GM19395 (cell line): ENCODE measurements at regions not wholly inside any gene's neighbourhood (a gene's known extent, or its start where the extent isn't known, plus 50 kb on each side); places are given as distances from the start of the nearest gene placed in this dataset.

ENCODE experiments used
- ATAC-seq: cut with Tn5 transposase; IDR thresholded peaks from one replicate; pipeline ENCODE4 v1.9.1; 2021; ENCODE audit warnings: mild to moderate bottlenecking, moderate library complexity; ENCODE audit not compliant: unreplicated experiment

DNA sequence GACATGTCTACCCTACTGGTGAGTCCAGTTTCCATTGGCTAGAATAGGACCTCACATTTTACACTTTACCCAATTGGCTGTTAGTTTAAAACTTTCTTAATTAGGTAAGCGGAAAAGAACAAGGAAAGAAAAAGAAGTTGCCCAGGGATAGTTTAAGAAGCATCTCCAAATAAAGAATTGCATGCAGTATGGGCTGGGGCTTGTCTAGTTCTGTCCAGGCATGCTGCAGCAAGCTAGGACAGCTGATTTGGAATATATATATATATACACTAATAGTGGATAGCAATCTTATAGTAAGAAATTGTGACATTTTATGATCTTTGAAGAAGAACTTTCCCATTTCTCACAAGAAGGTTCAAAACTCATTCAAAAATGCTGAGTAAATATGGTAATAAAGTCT is 90.0 kb upstream of the ERBB4 start:
- no peak for ATAC-seq

DNA sequence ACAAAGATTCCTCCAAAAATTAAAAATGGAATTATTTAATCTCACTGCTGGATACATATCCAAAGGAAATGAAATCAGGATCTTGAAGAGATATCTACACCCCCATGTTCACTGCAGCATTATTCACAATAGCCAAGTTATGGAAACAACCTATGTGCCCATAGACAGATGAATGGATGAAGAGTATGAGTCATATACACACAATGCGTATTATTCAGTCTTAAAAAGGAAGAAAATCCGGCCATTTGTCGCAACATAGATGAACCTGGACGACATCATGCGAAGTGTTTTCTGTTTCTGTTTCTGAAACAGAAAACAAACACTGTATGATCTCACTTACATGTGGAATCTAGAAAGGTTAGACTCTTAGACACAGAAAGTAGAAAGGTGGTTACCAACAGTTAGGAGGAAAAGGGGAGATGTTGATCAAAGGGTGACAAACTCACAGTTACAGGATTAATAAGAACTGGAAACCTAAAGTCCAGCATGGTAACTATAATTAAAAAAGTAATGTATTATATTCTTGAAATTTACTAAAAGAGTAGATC is 87.8 kb upstream of the ERBB4 start:
- no peak for ATAC-seq

DNA sequence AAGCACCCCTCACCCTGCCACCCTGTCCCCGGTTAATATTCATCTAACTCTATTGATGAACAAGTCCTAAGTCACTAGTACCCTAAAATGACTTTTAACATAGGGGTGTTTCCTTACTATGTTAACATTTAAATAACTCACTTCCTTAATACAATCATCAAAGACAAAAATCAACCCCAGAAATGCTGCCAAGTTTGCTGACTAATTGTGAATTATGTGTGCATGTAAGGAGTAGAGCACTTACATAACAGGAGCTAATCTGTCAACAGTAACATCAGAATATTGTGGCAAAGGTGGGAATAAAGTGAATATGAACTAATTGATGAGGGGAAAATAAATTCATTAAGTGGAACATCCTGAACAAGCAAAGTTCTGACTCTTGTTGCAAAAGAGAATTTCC is 81.4 kb upstream of the ERBB4 start:
- ATAC-seq, result no peak

- ATAC-seq, result no peak
Observed at GRCh38 chr2:212618636-212619035, 80.0 kb upstream of the ERBB4 start.

- no peak for ATAC-seq
Observed at GRCh38 chr2:212610872-212611425, 72.3 kb upstream of the ERBB4 start.

- ATAC-seq, result no peak
Observed at GRCh38 chr2:212609479-212609878, 70.9 kb upstream of the ERBB4 start.

DNA sequence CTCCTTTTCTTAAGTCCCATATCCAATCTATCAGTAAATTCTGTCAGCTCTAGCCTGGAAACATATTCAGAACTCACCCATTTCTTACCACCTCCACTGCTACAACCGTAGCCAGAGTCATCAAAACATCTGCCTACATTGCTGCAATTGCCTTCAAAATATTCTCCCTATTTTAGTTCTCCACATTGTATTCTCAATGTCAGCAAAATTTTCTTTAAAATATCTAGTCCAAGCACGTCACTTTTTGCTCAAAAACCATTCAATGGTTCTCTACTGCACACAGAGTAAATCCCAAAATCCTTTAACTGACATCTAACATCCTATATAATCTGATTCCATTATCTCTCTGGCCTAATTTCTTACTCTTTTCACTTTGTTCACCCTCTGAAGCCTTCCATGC is 68.5 kb upstream of the ERBB4 start:
- ATAC-seq, result no peak

- no peak for ATAC-seq
Observed at GRCh38 chr2:212606232-212606631, 67.6 kb upstream of the ERBB4 start.

GRCh38 chr2:212596688-212597087 is 58.1 kb upstream of the ERBB4 start:
- no peak for ATAC-seq

DNA sequence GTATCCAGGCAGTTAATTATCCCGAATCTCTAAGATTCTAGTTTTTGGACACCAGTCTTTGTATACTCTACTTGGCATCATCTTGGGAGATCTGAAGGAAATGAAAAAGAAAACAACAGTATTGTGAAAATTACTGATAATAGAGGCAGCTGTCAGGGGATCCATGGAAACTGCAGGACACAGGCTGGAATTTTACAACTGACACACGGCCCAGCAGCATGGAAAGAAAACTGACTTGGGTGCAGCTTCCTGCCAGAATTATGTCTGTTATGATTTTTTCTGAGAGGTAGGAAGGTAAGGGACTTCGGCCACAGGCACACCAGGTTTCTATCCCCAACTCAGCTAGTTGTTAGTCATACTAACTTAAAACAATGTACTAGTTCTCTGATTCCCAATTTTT is 57.7 kb upstream of the ERBB4 start:
- no peak for ATAC-seq

DNA sequence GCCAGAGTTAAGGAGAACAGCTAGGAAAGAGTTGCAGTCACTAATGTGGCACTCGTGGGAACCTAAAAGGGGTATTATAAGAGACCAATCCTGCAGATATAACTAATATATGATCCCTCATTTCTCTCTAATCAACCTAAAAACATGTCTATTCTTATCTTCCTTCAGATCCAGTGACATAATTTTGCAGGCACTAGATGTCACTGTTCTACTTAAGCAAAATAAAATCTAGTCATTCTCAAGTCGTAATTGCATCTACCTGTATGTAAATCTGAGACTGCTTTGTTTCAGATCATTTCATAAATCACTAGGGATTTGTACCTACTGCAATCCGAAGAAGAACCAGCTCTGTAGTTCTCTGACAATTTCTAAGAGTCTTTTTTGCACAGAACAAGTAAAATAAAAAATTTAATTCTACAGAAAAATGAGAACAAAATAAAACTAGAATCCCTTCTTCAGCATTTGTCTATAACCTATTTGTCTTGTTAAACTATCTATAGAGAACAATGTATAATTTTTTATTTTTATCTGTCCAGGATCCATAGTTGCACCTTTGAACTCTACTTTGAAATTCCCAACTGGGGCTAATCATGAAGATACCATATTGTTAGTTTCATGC is 56.5 kb upstream of the ERBB4 start:
- peak; percentile 56 for ATAC-seq

- ATAC-seq, result no peak
Observed at GRCh38 chr2:212592695-212593094, 54.1 kb upstream of the ERBB4 start.
